Medulla oblongata (tissue), 1 donor: ENCODE measurements at regions not wholly inside any gene's neighbourhood (a gene's known extent, or its start where the extent isn't known, plus 50 kb on each side); places are given as distances from the start of the nearest gene placed in this dataset.
"Not testable (repeated sequence)": the region's sequence is repeated elsewhere in the genome, so short reads cannot be mapped to it uniquely, and the experiment has no call there.

Experiments used
- DNase-seq: peaks from one replicate; pipeline ENCODE4 v3.0.0-alpha.2; 2015; ENCODE audit errors: extremely low spot score

- DNase-seq: no peak
Measured at GRCh38 chr4:38468339-38468866, 195.6 kb upstream of the KLF3 start.

GRCh38 chr4:38469410-38469809 is 194.6 kb upstream of the KLF3 start:
- DNase-seq: no peak

- DNase-seq: no peak
Measured at GRCh38 chr4:38470735-38471262, 193.2 kb upstream of the KLF3 start.

- no peak for DNase-seq
Measured at GRCh38 chr4:38482696-38483095, 181.3 kb upstream of the KLF3 start.

GRCh38 chr4:38483628-38484027 is 180.4 kb upstream of the KLF3 start:
- not testable (repeated sequence) for DNase-seq

- peak; percentile 35 for DNase-seq
Measured at GRCh38 chr4:38489011-38489861, 174.8 kb upstream of the KLF3 start.

- peak; percentile 74 for DNase-seq
Measured at GRCh38 chr4:38489924-38490639, 173.9 kb upstream of the KLF3 start.

- peak; percentile 29 for DNase-seq
Measured at GRCh38 chr4:38490753-38491446, 173.1 kb upstream of the KLF3 start.

GRCh38 chr4:38491854-38492478 is 172.0 kb upstream of the KLF3 start:
- no peak for DNase-seq

GRCh38 chr4:38493066-38493465 is 170.9 kb upstream of the KLF3 start:
- DNase-seq: no peak

GRCh38 chr4:38495446-38495845 is 168.6 kb upstream of the KLF3 start:
- no peak for DNase-seq

- peak; percentile 21 for DNase-seq
Measured at GRCh38 chr4:38497121-38497520, 166.9 kb upstream of the KLF3 start.

- DNase-seq: no peak
Measured at GRCh38 chr4:38499101-38499500, 164.9 kb upstream of the KLF3 start.

- DNase-seq: no peak
Measured at GRCh38 chr4:38500433-38500832, 163.6 kb upstream of the KLF3 start.

GRCh38 chr4:38501698-38502097 is 162.3 kb upstream of the KLF3 start:
- no peak for DNase-seq

- no peak for DNase-seq
Measured at GRCh38 chr4:38503689-38504395, 160.2 kb upstream of the KLF3 start.

GRCh38 chr4:38504396-38504715 is 159.6 kb upstream of the KLF3 start:
- DNase-seq: no peak

GRCh38 chr4:38509551-38509950 is 154.4 kb upstream of the KLF3 start:
- no peak for DNase-seq

GRCh38 chr4:38510201-38510600 is 153.8 kb upstream of the KLF3 start:
- no peak for DNase-seq

GRCh38 chr4:38511702-38512101 is 152.3 kb upstream of the KLF3 start:
- no peak for DNase-seq

- no peak for DNase-seq
Measured at GRCh38 chr4:38512840-38513239, 151.2 kb upstream of the KLF3 start.
